Right lobe of liver (tissue), 6 donors: ENCODE measurements at regions not wholly inside any gene's neighbourhood (a gene's known extent, or its start where the extent isn't known, plus 50 kb on each side); places are given as distances from the start of the nearest gene placed in this dataset.

ENCODE experiments used
- ATAC-seq, 4 donors: fragments of 200-7000 bp; cut with Tn5 transposase; one replicate each; pipeline ENCODE4 v1.9.1; 2020; ENCODE audit warnings: mild to moderate bottlenecking in 4 of 4, moderate library complexity in 4 of 4
- DNase-seq, 3 donors: peaks; one replicate each; pipeline ENCODE4 v3.0.0-alpha.2; 2020
- H3K27ac ChIP-seq, 3 donors: fragments of 200-600 bp; one replicate each; pipeline ENCODE4 v1.8.0; 2022
- H3K27me3 ChIP-seq, 2 donors: fragments of 200-600 bp; one replicate each; pipeline ENCODE4 v1.8.0; 2022
- H3K36me3 ChIP-seq, 4 donors: fragments of 200-600 bp; sonication (generic) in 1 of 4; one replicate each; pipeline versions ENCODE4 v1.5.1 to v1.8.0; 2017 to 2022; ENCODE audit warnings: control low read depth in 1 of 4
- H3K4me1 ChIP-seq, 4 donors: fragments of 200-600 bp; sonication (generic) in 1 of 4; one replicate each; pipeline versions ENCODE4 v1.5.1 to v1.8.0; 2017 to 2022; ENCODE audit warnings: control low read depth in 1 of 4
- H3K4me3 ChIP-seq, 3 donors: fragments of 200-600 bp; one replicate each; pipeline ENCODE4 v1.8.0; 2022
- H3K9me3 ChIP-seq, 4 donors: fragments of 200-600 bp; sonication (generic) in 1 of 4; one replicate each; pipeline versions ENCODE4 v1.5.1 to v1.8.0; 2017 to 2022; ENCODE audit warnings: control low read depth in 1 of 4
- CTCF ChIP-seq, 4 donors: fragments of 200-600 bp in 3 of 4; fragments of 450-650 bp in 1 of 4; IDR thresholded peaks; one replicate each; pipeline versions ENCODE4 v1.5.1 to v1.8.0; 2016 to 2022; ENCODE audit warnings: antibody characterized with exemption in 4 of 4, mild to moderate bottlenecking in 2 of 4
- POLR2A ChIP-seq: fragments of 450-650 bp; IDR thresholded peaks from one replicate; pipeline ENCODE4 v1.6.1; 2017; ENCODE audit warnings: antibody characterized with exemption, mild to moderate bottlenecking
- WGBS: methylation state at CpG from one replicate; pipeline ENCODE4 v1.1.6; 2018; ENCODE audit warnings: low coverage, low lambda C conversion rate; ENCODE audit not compliant: insufficient coverage; ENCODE audit errors: missing lambda C conversion rate; 5-methylcytosine and 5-hydroxymethylcytosine counted together
- intact Hi-C, 2 donors: fragments of 100-400 bp; cut with DNase I; formaldehyde crosslinking; loops; one replicate each; pipeline versions ENCODE4 v1.11.2 to v1.14.1; 2022
- donor health status: DM: no; HTN: yes; CAD: no.
- donor health status: DM: no; HTN: no; CAD: no.
- donor health status: DM: no; HTN: no; CAD: no.
- donor health status: DM: no; HTN: yes; CAD: no.
- donor health status: DM: no; HTN: yes; CAD: no.

- no peaks in the 10 kb centered on the region for H3K36me3 ChIP-seq
- no peaks in the 10 kb centered on the region for H3K9me3 ChIP-seq
- TF ChIP-seq POLR2A = no peak
- no peak for TF ChIP-seq CTCF (IDR thresholded peaks at IDR 0.05)
- no peak overlapping the region for H3K27ac ChIP-seq
- no peaks in the 10 kb centered on the region for H3K4me1 ChIP-seq
- DNase-seq (no peak), ATAC-seq (no peak)
- H3K4me3 ChIP-seq = no peak overlapping the region
- WGBS = 93% methylated on average over 1 of the region's 1 CpG
- no peaks in the 10 kb centered on the region for H3K27me3 ChIP-seq
- intact Hi-C loops = no loop called here
These were observed 258.6 kb upstream of the TMPO start for GRCh38 chr12:98256830-98257229.

GRCh38 chr12:98259693-98260092 is 255.7 kb upstream of the TMPO start:
- no peak for DNase-seq
- Histone ChIP-seq H3K36me3 (no peaks in the 10 kb centered on the region), H3K4me1 (no peaks in the 10 kb centered on the region), H3K4me3 (no peak overlapping the region), H3K27me3 (no peaks in the 10 kb centered on the region), H3K9me3 (no peaks in the 10 kb centered on the region), H3K27ac (no peak overlapping the region)
- TF ChIP-seq CTCF (IDR thresholded peaks at IDR 0.05) (no peak), POLR2A (no peak)
- intact Hi-C loops = no loop called here
- no peak for ATAC-seq
- 45% methylated on average over 5 of the region's 5 CpGs for WGBS

- H3K4me1 ChIP-seq = no peaks in the 10 kb centered on the region
- DNase-seq (no peak), ATAC-seq (no peak)
- WGBS = 48% methylated on average over 3 of the region's 5 CpGs
- H3K4me3 ChIP-seq = no peak overlapping the region
- intact Hi-C loops = no loop called here
- no peaks in the 10 kb centered on the region for H3K9me3 ChIP-seq
- no peaks in the 10 kb centered on the region for H3K36me3 ChIP-seq
- no peaks in the 10 kb centered on the region for H3K27me3 ChIP-seq
- H3K27ac ChIP-seq = no peak overlapping the region
- TF ChIP-seq CTCF (IDR thresholded peaks at IDR 0.05) (no peak), POLR2A (no peak)
These were observed 255.1 kb upstream of the TMPO start for GRCh38 chr12:98260276-98260675.

GRCh38 chr12:98262902-98263301 is 252.5 kb upstream of the TMPO start:
- Histone ChIP-seq H3K27ac (no peak overlapping the region), H3K4me1 (no peaks in the 10 kb centered on the region), H3K4me3 (no peak overlapping the region), H3K36me3 (no peaks in the 10 kb centered on the region), H3K9me3 (no peaks in the 10 kb centered on the region), H3K27me3 (no peaks in the 10 kb centered on the region)
- intact Hi-C loops = no loop called here
- TF ChIP-seq CTCF (IDR thresholded peaks at IDR 0.05) (no peak), POLR2A (no peak)
- DNase-seq (no peak), ATAC-seq (no peak)
- WGBS = 36% methylated on average over 6 of the region's 6 CpGs

- no peak for ATAC-seq
- H3K27ac ChIP-seq = no peak overlapping the region
- H3K4me1 ChIP-seq = no peaks in the 10 kb centered on the region
- no peak for DNase-seq
- no peak overlapping the region for H3K4me3 ChIP-seq
- TF ChIP-seq POLR2A (no peak), CTCF (IDR thresholded peaks at IDR 0.05) (no peak)
- H3K27me3 ChIP-seq = no peaks in the 10 kb centered on the region
- WGBS = 51% methylated on average over 5 of the region's 5 CpGs
- no peaks in the 10 kb centered on the region for H3K36me3 ChIP-seq
- H3K9me3 ChIP-seq = no peaks in the 10 kb centered on the region
- intact Hi-C loops = no loop called here
These were observed 240.8 kb upstream of the TMPO start for GRCh38 chr12:98274430-98275130.
